HG02840 (cell line): ENCODE measurements at regions not wholly inside any gene's neighbourhood (a gene's known extent, or its start where the extent isn't known, plus 50 kb on each side); places are given as distances from the start of the nearest gene placed in this dataset.

Experiments used
- ATAC-seq: cut with Tn5 transposase; IDR thresholded peaks from one replicate; pipeline ENCODE4 v1.9.1; 2021; ENCODE audit warnings: mild to moderate bottlenecking, moderate library complexity, moderate number of reproducible peaks; ENCODE audit not compliant: unreplicated experiment, low FRiP score

- no peak for ATAC-seq
These were observed 122.4 kb upstream of the KIAA1217 start for GRCh38 chr10:24086296-24087086.

- ATAC-seq, result no peak
These were observed 117.7 kb upstream of the KIAA1217 start for GRCh38 chr10:24091256-24091655.

GRCh38 chr10:24096281-24096680, 112.7 kb upstream of the KIAA1217 start:
- ATAC-seq, result no peak

- ATAC-seq, result no peak
These were observed 111.2 kb upstream of the KIAA1217 start for GRCh38 chr10:24097751-24098207.

- ATAC-seq, result no peak
These were observed 104.0 kb upstream of the KIAA1217 start for GRCh38 chr10:24104895-24105294.

GRCh38 chr10:24113901-24114300, 95.0 kb upstream of the KIAA1217 start:
- ATAC-seq, result no peak

- no peak for ATAC-seq
These were observed 94.4 kb upstream of the KIAA1217 start for GRCh38 chr10:24114556-24114955.

- no peak for ATAC-seq
These were observed 93.5 kb upstream of the KIAA1217 start for GRCh38 chr10:24115403-24115802.

GRCh38 chr10:24118246-24118645, 90.7 kb upstream of the KIAA1217 start:
- no peak for ATAC-seq

- ATAC-seq, result no peak
These were observed 89.0 kb upstream of the KIAA1217 start for GRCh38 chr10:24119896-24120295.

GRCh38 chr10:24120646-24121045, 88.3 kb upstream of the KIAA1217 start:
- ATAC-seq, result no peak

GRCh38 chr10:24127516-24127915, 81.4 kb upstream of the KIAA1217 start:
- no peak for ATAC-seq

- ATAC-seq, result no peak
These were observed 80.7 kb upstream of the KIAA1217 start for GRCh38 chr10:24128066-24128730.

GRCh38 chr10:24132741-24133140, 76.2 kb upstream of the KIAA1217 start:
- no peak for ATAC-seq

GRCh38 chr10:24133835-24134234, 75.1 kb upstream of the KIAA1217 start:
- ATAC-seq, result no peak

GRCh38 chr10:24136070-24136469, 72.9 kb upstream of the KIAA1217 start:
- ATAC-seq, result no peak

- ATAC-seq, result no peak
These were observed 61.6 kb upstream of the KIAA1217 start for GRCh38 chr10:24147321-24147720.

GRCh38 chr10:24149640-24150039, 59.3 kb upstream of the KIAA1217 start:
- no peak for ATAC-seq

GRCh38 chr10:24150853-24151252, 58.1 kb upstream of the KIAA1217 start:
- no peak for ATAC-seq

- ATAC-seq, result no peak
These were observed 56.7 kb upstream of the KIAA1217 start for GRCh38 chr10:24152270-24152669.

- no peak for ATAC-seq
These were observed 55.9 kb upstream of the KIAA1217 start for GRCh38 chr10:24153031-24153430.

- ATAC-seq, result no peak
These were observed 55.4 kb upstream of the KIAA1217 start for GRCh38 chr10:24153537-24153936.
